Middle frontal gyrus (tissue), 1 donor: ENCODE measurements at regions not wholly inside any gene's neighbourhood (a gene's known extent, or its start where the extent isn't known, plus 50 kb on each side); places are given as distances from the start of the nearest gene placed in this dataset.

Experiments used
- DNase-seq: peaks from one replicate; pipeline ENCODE4 v3.0.0-alpha.2; 2015; ENCODE audit warnings: low spot score; ENCODE audit errors: extremely low spot score

DNA sequence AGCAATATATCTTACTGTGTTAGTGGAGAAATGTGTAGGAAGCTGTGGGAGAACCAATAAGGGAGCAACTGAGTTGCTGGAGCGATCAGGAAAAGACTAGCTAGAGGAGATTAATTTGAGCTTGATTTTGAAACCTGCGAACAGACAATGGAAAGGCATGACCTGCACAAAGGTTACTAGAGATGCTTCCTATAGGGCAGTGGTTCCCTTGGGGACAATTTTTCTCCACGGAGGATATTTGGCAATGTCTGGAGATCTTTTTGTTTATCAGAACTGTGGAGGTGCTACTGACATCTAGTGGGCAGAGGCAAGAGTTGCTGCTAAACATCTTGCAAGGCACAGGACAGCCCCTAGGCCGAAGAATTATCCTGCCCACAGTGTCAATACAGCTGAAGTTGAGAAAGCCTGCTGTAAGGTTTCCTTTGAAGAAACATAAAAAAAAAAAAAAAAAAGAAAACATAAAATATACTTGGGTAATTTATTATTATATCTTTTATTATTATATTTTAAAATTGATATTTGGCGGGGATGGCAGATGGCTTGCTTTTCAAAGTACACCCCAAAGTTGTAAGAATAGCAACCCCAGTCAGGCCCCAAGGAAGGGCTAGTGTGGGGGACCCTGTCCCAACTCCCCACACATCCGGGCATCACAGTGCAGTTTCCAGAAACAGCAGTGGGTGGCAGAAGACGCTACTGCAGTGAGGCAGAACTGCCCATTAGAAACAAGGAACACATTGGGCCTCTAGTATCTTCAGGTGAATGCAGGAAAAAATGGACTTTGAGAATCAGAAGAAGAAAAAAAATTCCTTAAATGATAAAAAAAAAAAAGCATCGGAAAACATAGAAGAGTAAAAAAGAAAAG lies 481.6 kb downstream of the SH2D4B start:
- peak; percentile 33 for DNase-seq

DNA sequence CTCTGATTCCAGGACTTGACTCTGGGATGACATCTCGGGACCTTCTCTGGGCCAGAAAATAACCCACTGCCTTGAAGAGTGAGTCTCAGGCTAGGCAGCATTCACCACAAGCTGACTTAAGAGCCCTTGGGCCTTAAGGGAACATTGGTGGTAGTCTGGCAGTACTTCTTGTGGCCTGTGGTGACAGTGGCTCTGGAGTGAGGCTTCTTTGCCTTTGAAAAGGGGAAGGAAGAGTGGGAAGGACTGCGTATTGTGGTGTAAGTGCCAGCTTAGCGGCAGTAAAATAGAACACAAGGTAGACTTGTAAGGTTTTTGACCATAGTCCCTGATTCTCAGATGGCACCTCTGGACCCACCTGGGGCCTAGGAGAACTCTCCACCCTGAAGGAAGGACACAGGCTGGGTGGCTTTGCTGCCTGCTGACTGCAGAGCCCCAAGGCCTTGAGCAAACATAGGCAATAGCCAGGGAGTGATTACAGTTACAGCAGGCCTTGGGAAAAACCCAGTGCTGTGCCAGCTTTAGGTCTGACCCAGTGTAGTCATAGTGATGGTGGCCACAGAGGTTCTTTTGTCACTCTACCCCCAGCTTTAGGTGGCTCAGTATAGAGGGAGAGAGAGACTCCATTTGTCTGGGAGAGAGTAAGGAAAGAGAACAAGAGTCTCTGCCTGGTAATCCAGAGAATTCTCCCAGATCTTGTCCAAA lies 483.9 kb downstream of the SH2D4B start:
- DNase-seq = no peak

DNA sequence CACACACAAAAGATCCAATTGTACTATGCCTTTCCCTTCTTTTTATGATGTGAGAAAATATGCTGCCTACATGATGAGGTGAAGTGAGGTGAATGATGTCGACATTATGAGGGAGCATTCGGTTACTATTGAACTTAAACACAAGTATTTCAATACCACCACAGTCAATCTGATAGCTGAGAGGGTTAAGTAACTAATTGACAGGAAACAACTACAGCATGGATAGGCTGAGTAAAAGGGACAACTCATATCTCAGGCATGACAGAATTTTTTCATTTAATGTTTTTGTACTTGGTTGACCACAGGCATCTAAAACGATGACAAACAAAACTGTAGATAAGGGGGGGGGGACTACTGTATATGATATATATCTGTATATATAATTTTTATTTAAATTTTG lies 488.9 kb downstream of the SH2D4B start:
- no peak for DNase-seq

DNA sequence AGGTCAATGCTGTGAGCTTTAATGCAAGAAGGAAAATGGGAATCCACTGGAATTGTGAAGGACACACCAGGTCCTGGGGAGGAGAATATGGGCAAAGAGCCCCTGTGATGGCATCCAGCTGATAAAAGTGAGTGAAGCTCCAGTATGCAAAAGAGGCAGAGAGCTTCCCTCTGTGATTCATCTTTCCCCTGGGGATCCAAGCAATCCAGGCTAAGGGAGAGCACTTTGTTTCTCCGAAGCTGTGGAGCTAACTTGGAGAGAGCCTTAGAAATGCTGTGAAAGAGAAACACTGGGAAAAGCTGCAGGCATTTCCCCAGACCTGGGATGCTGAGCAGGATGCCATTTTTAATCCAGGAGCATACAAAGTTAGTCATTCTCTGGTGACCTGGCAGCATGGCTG lies 489.5 kb downstream of the SH2D4B start:
- no peak for DNase-seq

DNA sequence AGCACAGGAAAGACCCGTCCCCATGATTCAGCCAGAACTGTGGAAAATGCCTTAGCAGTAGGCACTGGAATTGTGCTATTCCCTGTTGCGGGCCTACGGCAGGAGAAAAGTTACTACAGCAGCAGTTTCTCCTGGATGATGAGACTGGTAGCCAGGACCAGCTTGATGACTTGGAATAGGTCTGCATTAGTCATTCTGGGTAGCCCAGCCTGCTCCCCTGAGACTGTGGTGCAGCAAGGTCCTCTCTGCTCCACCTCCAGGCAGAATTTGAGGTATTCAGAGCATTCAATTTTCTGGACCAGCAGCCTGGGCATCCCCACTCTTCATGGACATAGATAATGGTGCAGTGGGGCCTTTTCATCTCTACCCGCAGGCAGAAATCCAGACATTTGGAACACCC lies 490.0 kb downstream of the SH2D4B start:
- no peak for DNase-seq

DNA sequence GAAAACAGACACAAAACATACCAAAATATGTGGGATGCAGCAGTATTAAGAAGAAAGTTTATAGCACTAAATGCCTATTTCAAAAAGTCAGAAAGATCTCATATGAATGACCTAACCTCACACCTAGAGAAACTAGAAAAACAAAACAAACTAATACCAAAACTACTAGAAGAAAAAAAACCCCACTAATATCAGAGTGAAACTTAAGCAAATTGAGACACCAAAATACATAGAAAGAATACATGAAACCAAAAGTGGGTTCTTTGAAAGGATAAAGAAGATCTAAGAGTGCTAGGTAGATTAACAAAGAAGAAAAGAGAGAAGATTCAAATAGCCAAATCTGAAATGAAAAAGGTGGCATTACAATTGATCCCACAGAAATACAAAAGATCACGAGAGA lies 494.1 kb downstream of the SH2D4B start:
- no peak for DNase-seq

DNA sequence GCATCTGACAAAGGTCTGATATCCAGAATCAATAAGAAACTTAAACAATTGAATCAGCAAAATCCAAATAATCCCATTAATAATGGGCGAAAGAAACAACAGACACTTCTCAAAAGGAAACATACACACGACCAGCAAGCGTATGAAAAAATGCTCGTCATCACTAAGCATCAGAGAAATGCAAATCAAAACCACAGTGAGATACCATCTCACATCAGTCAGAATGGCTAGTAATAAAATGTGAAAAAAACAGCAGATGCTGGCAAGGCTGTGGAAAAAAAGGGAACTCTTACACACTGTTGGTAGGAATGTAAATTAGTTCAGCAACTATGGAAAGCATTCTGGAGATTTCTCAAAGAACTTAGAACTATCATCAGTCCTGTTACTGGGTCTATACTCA lies 496.7 kb downstream of the SH2D4B start:
- no peak for DNase-seq

DNA sequence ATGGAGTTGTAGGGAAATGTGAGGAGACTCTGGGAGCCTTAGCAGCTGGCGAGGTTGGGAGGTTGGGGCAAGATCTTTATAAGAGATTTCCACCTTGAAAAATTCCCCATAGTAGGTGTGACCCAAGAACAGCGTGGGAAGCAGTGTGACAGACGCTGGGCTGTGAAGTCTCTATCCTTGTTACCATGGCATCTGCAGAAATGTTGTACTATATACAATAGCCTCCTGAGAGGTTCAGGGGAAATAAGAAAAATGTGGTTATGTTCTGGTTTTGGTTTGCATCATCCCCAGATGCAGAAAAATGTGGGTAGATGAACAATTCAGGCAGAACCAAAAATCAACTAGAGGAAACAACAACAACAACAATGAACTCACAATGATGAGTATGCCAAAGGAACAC lies 498.6 kb downstream of the SH2D4B start:
- DNase-seq = no peak

DNA sequence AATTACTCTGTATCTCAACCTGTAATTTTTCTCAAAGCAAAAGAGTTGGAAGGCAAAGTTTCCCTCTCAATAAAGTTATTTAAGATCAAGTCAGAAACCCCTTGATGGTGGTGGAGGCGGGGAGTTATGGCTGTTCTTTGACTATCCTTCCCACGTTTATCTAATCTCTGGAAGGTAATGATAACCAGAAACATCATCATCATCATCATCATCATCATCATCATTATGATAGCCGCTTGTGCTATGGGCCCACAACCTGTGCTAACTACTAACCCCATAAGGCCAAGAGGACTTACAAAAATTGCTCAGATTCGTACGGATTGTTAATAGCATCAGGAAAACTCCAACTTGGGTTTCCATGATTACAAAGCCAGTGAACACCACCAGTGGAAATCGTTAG lies 502.3 kb downstream of the SH2D4B start:
- DNase-seq = no peak

DNA sequence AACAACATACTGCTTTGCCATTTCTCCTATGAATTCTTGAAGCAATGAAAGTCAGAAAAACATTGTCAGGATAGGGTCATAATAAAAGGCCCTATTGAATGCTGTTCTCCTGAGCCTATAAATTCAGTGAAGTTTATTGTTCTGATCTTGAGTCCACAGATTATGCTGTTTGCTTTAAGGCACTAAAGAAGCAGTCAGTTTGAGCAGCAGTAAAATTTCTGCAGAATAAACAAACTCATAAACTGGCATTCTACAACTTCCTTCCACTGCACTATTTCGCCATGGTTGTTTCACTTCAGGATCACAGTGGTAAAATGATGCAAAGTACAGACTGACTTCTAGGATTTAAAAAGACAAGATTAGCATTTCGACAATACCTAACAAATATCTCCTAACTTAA lies 503.2 kb downstream of the SH2D4B start:
- DNase-seq = no peak

DNA sequence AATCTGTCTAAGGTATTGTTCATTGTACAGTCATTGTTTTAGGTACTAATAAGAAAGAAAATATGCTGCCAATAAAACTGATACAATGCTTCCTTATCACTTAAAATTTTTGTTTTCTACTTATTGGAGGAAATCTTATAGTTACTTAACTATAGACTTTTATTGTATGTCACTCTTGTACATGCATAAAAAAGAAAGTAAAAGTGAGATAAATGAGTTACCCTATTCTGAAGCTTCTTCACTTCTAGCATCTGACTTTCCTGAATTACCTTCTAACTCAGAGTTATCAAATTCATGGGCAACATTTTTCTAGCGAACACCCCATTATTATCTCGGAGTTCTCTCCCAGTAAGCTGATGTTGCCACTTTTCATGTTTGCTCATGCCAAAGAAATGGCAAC lies 504.9 kb downstream of the SH2D4B start:
- DNase-seq = no peak

DNA sequence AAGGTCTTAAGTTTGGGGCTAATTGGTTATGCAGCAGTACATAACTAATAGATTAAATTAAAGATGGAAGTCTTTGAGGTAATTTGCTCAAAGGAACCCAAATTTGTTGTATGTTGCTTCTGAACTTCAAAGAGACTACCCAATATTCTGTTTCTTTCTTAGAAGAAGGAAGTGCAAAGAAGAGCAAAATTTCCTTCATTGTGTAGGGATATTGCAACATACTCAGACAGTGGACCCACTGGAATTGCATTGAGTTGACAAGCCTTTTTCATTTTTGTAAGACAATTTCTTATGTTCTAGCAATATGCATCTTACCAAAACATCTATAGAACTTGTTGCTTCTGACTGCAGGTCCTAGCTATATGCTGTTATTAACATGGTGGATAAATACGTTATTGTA lies 527.8 kb downstream of the SH2D4B start:
- DNase-seq = no peak

DNA sequence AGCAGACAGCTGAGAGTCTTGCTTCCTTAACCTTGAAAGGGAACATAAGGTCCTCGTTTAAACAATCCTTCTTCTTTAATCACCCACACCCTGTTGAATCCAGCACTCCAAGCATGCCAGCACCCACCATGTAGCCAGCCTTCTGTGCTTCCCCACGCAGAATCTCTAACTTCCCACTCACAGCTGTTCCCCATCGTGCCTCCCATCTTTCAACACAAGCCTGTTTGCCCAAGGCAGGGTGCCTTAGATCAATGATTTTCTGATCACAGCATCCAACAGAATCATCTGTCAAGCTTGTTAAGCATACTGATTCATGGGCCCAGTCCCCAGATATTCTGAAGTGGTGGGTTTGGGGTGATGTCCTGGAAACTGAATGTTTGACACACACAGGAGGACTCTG lies 530.8 kb downstream of the SH2D4B start:
- DNase-seq = peak; percentile 46

DNA sequence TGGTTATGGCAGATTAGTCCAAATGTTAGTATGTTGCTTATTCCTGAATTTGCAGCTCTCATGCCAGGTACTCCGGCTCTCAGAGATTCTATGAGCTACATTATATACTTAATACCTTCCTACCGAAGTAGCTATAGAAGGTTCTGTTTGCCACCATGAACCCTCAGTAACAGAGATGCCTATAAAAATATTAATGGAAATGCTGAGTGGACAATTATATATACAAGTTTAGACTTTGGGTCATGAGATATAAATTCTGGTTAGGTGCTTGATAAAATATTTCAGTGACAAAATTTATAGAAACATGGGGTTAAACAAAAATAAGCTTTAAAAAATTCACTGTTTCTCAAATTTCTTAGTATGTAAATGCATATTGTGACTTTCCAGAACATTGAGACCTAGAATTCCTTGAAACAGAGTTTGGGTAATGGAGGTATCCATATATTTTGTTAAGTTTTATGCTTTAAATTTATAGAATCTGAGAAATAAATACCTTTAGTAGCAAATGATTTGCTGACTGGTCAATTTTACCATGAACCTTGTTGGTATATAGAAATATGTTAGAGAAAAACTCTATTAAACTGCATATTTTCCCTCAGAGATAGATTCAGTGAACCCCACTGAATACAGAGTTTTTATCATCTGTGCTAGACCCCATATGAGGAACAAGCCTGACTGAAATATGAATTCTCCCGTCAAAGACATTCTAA lies 533.5 kb downstream of the SH2D4B start:
- DNase-seq = no peak

DNA sequence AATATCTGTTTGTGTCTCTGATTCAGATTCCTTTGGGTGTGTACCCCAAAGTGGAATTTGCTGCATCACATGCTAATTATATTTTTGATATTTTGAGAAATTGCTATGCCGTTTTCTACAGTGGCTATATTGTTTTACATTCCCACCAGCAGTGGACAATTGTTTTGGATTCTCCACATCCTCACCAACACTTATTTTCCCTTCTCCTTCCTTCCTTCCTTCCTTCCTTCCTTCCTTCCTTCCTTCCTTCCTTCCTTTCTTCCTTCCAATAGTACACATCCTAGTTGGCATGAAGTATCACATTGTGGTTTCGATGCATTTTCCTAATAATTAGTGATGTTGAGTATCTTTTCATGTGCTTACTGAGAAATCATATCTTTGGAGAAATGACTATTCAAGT lies 535.5 kb downstream of the SH2D4B start:
- no peak for DNase-seq

DNA sequence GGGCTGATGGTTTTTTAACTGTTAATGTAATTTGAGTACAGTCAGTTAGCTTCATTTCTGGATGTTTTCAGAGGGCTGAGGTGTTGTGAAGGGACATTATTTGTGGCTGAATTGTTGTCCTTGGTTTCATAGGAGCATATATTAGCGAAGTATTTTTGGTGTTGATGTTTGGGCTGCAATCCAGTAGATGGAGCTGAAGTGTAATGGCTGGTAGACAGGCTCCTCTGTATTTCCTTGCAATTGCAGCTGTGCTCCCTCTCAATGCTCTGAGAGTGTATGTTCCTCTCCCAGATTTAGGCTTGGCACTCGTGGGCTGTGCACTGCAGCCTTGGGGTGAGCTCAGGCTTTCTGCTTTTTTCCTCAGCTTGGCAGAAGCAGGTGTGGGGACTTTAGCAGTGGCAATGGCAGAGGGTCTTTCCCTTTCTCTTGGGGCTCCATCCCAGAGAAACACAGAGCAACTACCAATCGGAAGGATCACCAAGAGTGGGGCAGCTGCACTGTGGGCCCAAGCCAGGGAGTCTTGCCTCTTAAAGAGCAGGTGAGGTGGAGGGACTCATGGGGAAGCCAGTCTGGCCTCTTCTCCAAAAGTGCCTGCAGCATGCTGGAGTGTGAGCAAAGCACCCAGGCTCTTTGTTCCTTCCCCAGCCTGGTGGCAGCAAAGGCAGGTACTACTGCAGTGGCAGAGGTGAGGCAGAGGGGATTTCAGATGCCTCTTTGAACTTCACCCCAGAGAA lies 544.4 kb downstream of the SH2D4B start:
- DNase-seq = no peak

DNA sequence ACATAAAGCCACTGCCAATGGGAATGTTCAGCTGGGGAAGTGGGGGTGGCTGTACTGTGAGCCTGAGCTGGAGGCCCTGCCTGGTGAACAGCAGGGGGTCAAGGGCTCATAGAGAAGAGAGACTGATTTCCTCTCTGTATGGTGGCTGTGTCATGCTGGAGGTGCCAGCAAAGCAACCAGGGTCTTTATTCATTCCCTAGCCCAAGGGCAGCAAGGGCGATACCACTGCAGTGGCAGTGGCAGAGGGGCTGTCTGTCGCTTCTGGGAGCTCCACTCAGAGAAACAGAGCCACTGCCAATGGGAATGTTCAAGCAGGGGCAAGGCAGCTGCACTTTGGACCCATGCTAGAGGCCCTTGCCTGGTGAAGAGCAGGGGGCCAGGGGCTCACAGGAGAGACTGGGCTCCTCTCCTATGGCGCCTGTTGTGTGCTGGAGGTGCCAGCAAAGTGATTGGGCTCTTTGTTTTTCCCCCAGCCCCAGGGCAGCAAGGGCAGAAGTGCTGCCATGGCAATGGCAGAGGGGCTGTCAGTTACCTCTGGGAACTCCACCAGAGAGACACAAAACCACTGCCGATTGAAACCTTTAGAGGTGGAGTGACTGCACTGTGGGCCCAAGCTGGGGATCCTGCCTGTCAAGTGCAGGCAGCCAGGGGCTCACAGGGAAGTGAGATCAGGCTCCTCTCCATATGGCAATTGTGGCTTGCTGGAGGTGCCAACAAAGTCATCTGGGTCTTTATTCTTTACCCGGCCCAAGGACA lies 545.1 kb downstream of the SH2D4B start:
- no peak for DNase-seq

DNA sequence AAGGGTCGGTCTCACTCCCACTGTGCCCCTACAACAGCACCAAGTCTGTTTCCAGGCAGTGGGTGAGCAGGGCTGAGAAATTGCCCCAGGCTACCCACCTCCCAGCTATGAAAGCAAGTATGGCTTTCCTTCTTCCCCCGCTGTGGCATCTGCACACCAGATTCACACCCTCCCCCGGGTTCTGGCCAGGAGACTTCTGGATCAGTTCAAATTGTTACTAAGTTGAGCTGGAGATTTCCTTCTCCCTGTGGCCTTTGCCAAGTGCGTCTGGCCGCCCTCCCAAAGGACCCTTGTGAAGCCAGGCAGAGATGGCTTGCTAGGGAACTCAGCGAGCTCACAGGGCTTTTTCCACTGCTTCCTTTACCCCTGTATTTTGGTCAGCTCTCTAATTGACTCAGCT lies 555.4 kb downstream of the SH2D4B start:
- DNase-seq = no peak

DNA sequence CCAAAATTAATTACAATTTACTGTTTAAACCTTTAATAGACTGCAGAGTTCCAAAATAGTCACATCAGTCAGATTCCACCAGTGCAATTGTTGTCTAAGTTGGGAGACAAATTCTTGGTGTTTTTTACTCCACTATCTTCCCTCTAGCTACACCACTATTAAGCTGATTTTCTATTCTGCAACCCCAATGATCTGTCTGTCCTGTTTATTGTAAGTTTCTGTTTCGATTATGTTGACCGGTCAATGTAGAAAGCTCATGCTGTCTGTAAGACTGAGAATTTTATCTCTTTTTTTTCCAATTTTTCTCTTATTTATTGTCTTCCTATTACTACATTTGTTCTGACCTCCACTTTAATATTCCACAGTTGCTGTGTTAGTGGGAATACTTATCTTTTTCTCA lies 557.5 kb downstream of the SH2D4B start:
- DNase-seq = no peak

DNA sequence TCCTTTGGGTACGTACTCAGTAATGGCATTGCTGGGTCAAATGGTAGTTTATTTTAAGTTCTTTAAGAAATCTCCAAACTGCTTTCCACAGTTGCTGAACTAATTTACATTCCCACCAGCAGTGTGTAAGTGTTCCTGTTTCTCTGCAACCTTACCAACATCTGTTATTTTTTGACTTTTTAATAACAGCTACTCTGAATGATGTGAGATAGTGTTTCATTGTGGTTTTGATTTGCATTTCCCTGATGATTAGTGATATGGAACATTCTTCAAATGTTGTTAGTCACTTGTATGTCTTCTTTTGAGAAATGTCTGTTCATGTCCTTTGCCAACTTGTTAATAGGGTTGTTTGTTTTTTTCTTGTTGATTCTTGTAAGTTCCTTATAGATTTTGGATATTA lies 558.9 kb downstream of the SH2D4B start:
- no peak for DNase-seq

DNA sequence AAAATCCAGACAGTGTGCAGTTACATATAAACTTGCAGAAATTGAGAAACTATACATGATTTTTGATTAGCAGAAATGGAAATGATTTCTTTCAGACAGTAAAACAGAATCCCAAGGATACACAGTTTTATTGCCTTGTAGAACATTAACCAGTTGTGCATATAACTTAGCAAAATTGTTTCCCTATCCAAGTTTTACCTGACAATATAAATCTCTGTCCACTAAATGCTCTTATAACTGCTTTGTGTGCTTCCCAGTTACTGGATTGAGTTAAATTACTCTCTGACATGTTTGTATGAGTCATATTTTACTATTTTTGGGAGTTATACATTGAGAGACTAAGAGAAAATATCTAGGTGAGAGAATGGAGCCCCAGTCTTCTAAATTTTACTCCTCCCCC lies 563.4 kb downstream of the SH2D4B start:
- no peak for DNase-seq
